ENCODE measurements at regions not wholly inside any gene's neighbourhood (a gene's known extent, or its start where the extent isn't known, plus 50 kb on each side); places are given as distances from the start of the nearest gene placed in this dataset.

GRCh38 chr11:11071486-11071885, 213.6 kb upstream of the ZBED5 start:
- Mint-ChIP-seq H3K27me3 (ENCODE audit: insufficient read depth, low read depth) (peaks cover 15% of the 10 kb centered on the region), H3K4me1 (peaks cover 54% of the 10 kb centered on the region), H3K36me3 (no peaks in the 10 kb centered on the region), H3K4me3 (peak overlapping the region; percentile 41), H3K27ac (peak overlapping the region; percentile 47), H3K9me3 (no peaks in the 10 kb centered on the region)
- H3F3A ChIP-seq (ENCODE audit: low read depth) = no peaks in the 10 kb centered on the region
- H3K4me3 ChIP-seq = no peak overlapping the region
- peaks cover 12% of the 10 kb centered on the region for H3K4me1 ChIP-seq
- H3K9me3 ChIP-seq (ENCODE audit: low read depth) = no peaks in the 10 kb centered on the region
- H3K79me2 ChIP-seq (ENCODE audit: low read depth) = no peaks in the 10 kb centered on the region
- no peak for TF ChIP-seq EZH2 (IDR thresholded peaks at IDR 0.05)
- TF ChIP-seq EZH2phosphoT487 (IDR thresholded peaks at IDR 0.05) = no peak
- no peak for TF ChIP-seq CTCF (IDR thresholded peaks at IDR 0.05)
- no peak overlapping the region for H3K4me2 ChIP-seq
- no peak overlapping the region for H3K27ac ChIP-seq
- no peaks in the 10 kb centered on the region for H3K36me3 ChIP-seq
- no peak overlapping the region for H3K9ac ChIP-seq
- H3K27me3 ChIP-seq = no peaks in the 10 kb centered on the region
- no peak for DNase-seq (ENCODE audit: low spot score)
- no peak overlapping the region for H2AFZ ChIP-seq (replicated peaks)
- H4K20me1 ChIP-seq (ENCODE audit: low read depth) = no peaks in the 10 kb centered on the region

- no peak overlapping the region for H3K27ac ChIP-seq
- H2AFZ ChIP-seq (replicated peaks) = no peak overlapping the region
- DNase-seq (ENCODE audit: low spot score) = no peak
- TF ChIP-seq CTCF (IDR thresholded peaks at IDR 0.05) (no peak), EZH2 (IDR thresholded peaks at IDR 0.05) (no peak), EZH2phosphoT487 (IDR thresholded peaks at IDR 0.05) (no peak)
- H3K9me3 ChIP-seq (ENCODE audit: low read depth) = no peaks in the 10 kb centered on the region
- no peaks in the 10 kb centered on the region for H3K36me3 ChIP-seq
- no peak overlapping the region for H3K9ac ChIP-seq
- Mint-ChIP-seq H3K27ac (no peak overlapping the region), H3K36me3 (no peaks in the 10 kb centered on the region), H3K4me1 (peaks cover 50% of the 10 kb centered on the region), H3K27me3 (ENCODE audit: insufficient read depth, low read depth) (peaks cover 14% of the 10 kb centered on the region), H3K9me3 (no peaks in the 10 kb centered on the region), H3K4me3 (no peak overlapping the region)
- H3K4me2 ChIP-seq = no peak overlapping the region
- no peaks in the 10 kb centered on the region for H3F3A ChIP-seq (ENCODE audit: low read depth)
- H3K27me3 ChIP-seq = no peaks in the 10 kb centered on the region
- no peaks in the 10 kb centered on the region for H4K20me1 ChIP-seq (ENCODE audit: low read depth)
- no peak overlapping the region for H3K4me3 ChIP-seq
- H3K79me2 ChIP-seq (ENCODE audit: low read depth) = no peaks in the 10 kb centered on the region
- peaks cover 12% of the 10 kb centered on the region for H3K4me1 ChIP-seq
Observed at GRCh38 chr11:11070976-11071375, 213.1 kb upstream of the ZBED5 start.

DNA sequence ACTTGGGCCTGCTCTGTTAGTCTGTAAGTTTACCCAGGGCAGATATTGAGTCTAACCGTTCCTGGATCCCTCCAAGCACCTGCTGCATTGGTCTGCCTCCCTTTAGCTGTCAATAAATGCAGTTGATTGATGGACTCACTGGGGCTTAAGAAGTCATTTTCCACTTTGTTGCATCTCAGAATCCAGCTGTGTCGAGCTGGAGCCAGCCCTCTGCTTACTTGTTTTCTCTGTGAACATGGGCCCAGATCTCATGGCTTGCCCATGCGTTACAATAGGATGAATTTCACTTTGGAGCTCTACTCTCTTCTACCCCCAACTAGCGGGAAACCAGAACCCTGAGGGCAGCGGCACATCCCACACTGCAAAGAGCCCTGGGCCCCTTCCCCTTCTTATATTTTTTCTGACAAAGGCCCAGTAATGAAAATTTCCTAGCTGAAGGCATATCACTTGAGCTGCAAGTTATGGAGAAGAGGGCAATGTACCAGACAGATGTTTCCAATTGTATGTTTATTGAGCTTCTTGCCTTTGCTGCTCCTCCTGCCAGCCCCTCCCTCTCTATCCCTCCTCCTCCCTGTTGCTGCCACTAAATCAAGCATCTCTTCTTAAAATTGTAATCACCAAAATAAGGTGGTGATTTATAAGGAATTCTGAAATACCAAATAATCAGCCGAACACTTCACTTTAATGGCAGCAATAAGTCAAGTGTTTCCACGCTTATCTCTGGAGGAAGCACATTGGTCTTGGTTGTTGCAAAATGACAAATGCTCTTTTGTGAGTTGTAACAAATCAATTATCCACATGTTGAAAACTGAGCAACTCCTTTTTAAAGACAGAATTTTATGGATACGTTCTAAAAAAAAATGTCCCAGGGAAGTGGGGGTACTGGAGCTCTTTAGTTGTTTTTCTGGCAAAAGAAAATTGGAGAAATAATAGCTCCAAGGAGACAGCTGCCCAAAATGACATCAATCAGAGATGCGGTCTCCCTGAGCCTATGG, 212.3 kb upstream of the ZBED5 start:
- peaks cover 12% of the 10 kb centered on the region for H3K4me1 ChIP-seq
- H3K79me2 ChIP-seq (ENCODE audit: low read depth) = no peaks in the 10 kb centered on the region
- Mint-ChIP-seq H3K9me3 (no peaks in the 10 kb centered on the region), H3K4me3 (peak overlapping the region; percentile 38), H3K4me1 (peaks cover 46% of the 10 kb centered on the region), H3K27ac (peak overlapping the region; percentile 92), H3K27me3 (ENCODE audit: insufficient read depth, low read depth) (peaks cover 13% of the 10 kb centered on the region), H3K36me3 (no peaks in the 10 kb centered on the region)
- H3K4me3 ChIP-seq = no peak overlapping the region
- no peak for TF ChIP-seq EZH2phosphoT487 (IDR thresholded peaks at IDR 0.05)
- no peak for TF ChIP-seq EZH2 (IDR thresholded peaks at IDR 0.05)
- no peak for TF ChIP-seq CTCF (IDR thresholded peaks at IDR 0.05)
- no peak overlapping the region for H2AFZ ChIP-seq (replicated peaks)
- no peaks in the 10 kb centered on the region for H3K36me3 ChIP-seq
- peak overlapping the region; percentile 31 for H3K4me2 ChIP-seq
- peak; percentile 45 for DNase-seq (ENCODE audit: low spot score)
- H3K27me3 ChIP-seq = no peaks in the 10 kb centered on the region
- H4K20me1 ChIP-seq (ENCODE audit: low read depth) = no peaks in the 10 kb centered on the region
- no peaks in the 10 kb centered on the region for H3K9me3 ChIP-seq (ENCODE audit: low read depth)
- H3K27ac ChIP-seq = no peak overlapping the region
- H3F3A ChIP-seq (ENCODE audit: low read depth) = no peaks in the 10 kb centered on the region
- H3K9ac ChIP-seq = no peak overlapping the region
